ENCODE measurements at regions not wholly inside any gene's neighbourhood (a gene's known extent, or its start where the extent isn't known, plus 50 kb on each side); places are given as distances from the start of the nearest gene placed in this dataset.

DNA sequence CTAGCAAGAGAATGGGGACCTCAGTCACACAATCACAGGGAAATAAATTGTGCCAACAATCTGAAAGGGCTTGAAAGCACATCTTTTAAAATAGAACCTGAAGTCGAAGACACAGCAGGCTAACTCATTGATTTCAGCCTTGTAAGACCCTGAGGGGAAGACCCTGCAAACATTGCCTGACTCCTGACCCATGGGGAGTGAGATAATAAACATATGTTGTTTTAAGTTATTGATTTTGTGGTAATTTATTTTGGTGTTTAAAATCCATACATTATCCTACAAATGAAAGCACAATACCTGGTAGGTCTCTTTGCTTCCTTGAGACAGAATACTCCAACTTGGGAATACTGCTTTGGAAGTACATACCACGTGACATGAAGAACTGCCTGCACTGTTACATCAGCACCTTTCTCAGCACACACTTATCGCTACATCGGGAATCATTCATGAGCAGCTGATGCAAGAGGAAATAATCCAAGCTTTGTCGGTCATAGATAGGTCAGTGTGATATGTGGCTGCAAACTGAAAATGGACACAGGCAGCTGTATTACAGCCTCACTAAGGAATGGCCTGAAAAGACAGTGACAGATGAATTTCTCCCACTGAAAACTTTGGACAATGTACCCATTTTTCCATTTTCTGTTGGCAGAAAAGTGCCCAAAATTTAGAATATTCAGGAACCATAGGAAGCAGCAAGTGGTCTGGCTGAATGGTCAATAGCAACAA is 494.5 kb upstream of the MAP2 start:
- Mint-ChIP-seq H3K27ac (no peak overlapping the region), H3K9me3 (no peaks in the 10 kb centered on the region), H3K27me3 (ENCODE audit: low read depth) (no peaks in the 10 kb centered on the region), H3K36me3 (ENCODE audit: low read depth) (no peaks in the 10 kb centered on the region), H3K4me3 (no peak overlapping the region), H3K4me1 (ENCODE audit: low read depth) (no peaks in the 10 kb centered on the region)
- no peak for DNase-seq (ENCODE audit: low spot score)

GRCh38 chr2:208929894-208930427 is 493.9 kb upstream of the MAP2 start:
- H3K9me3 Mint-ChIP-seq, result no peaks in the 10 kb centered on the region
- H3K4me3 Mint-ChIP-seq, result no peak overlapping the region
- no peaks in the 10 kb centered on the region for H3K36me3 Mint-ChIP-seq (ENCODE audit: low read depth)
- no peaks in the 10 kb centered on the region for H3K27me3 Mint-ChIP-seq (ENCODE audit: low read depth)
- no peaks in the 10 kb centered on the region for H3K4me1 Mint-ChIP-seq (ENCODE audit: low read depth)
- no peak overlapping the region for H3K27ac Mint-ChIP-seq
- DNase-seq (ENCODE audit: low spot score), result no peak

- no peaks in the 10 kb centered on the region for H3K9me3 Mint-ChIP-seq
- no peaks in the 10 kb centered on the region for H3K36me3 Mint-ChIP-seq (ENCODE audit: low read depth)
- H3K4me1 Mint-ChIP-seq (ENCODE audit: low read depth), result no peaks in the 10 kb centered on the region
- no peak for DNase-seq (ENCODE audit: low spot score)
- no peak overlapping the region for H3K27ac Mint-ChIP-seq
- H3K4me3 Mint-ChIP-seq, result no peak overlapping the region
- no peaks in the 10 kb centered on the region for H3K27me3 Mint-ChIP-seq (ENCODE audit: low read depth)
Measured at GRCh38 chr2:208935531-208935930, 488.3 kb upstream of the MAP2 start.

DNA sequence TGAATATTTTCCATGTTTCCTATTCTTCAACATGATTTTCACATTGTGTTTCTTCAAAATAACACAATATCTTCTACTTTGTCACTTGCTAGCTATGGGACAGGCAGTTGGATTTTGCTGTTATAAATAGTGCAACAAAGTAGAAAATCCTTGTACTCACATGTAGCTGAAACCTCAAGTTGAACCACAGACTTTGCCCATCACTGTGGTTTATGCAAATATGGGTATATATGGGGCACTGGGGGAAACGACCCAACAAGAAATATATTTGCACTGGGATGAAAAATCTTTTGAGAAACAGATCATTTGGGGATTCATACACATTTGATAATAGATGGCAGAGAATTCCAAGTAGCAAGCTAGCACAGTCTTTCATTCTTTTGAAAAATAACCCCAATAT is 486.3 kb upstream of the MAP2 start:
- Mint-ChIP-seq H3K36me3 (ENCODE audit: low read depth) (no peaks in the 10 kb centered on the region), H3K27ac (no peak overlapping the region), H3K4me1 (ENCODE audit: low read depth) (no peaks in the 10 kb centered on the region), H3K9me3 (no peaks in the 10 kb centered on the region), H3K4me3 (no peak overlapping the region), H3K27me3 (ENCODE audit: low read depth) (no peaks in the 10 kb centered on the region)
- DNase-seq (ENCODE audit: low spot score), result no peak

DNA sequence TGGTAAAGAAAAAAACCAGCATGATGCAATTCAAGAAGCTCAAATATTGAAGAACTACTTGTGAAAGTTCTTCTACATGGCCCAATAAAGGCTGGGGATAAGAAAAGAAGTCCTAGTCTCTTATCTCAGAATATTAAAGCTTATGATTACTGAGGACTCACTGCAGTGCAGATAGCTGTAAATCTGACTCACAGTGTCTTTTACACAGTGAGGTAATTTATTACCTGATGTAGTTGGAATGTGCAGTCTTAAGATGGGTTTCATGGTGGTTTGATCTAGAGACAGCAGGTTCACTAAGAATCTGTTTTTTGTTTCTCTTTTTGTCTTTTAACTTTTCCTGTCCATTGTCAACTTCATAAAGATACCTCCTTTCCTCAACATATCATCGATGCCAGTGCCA is 484.0 kb upstream of the MAP2 start:
- no peaks in the 10 kb centered on the region for H3K27me3 Mint-ChIP-seq (ENCODE audit: low read depth)
- no peak overlapping the region for H3K4me3 Mint-ChIP-seq
- no peaks in the 10 kb centered on the region for H3K4me1 Mint-ChIP-seq (ENCODE audit: low read depth)
- DNase-seq (ENCODE audit: low spot score), result no peak
- no peaks in the 10 kb centered on the region for H3K36me3 Mint-ChIP-seq (ENCODE audit: low read depth)
- H3K27ac Mint-ChIP-seq, result no peak overlapping the region
- no peaks in the 10 kb centered on the region for H3K9me3 Mint-ChIP-seq

- Mint-ChIP-seq H3K4me1 (ENCODE audit: low read depth) (no peaks in the 10 kb centered on the region), H3K4me3 (no peak overlapping the region), H3K27ac (no peak overlapping the region), H3K9me3 (no peaks in the 10 kb centered on the region), H3K27me3 (ENCODE audit: low read depth) (no peaks in the 10 kb centered on the region), H3K36me3 (ENCODE audit: low read depth) (no peaks in the 10 kb centered on the region)
- DNase-seq (ENCODE audit: low spot score), result no peak
Measured at GRCh38 chr2:208945719-208946256, 478.1 kb upstream of the MAP2 start.

DNA sequence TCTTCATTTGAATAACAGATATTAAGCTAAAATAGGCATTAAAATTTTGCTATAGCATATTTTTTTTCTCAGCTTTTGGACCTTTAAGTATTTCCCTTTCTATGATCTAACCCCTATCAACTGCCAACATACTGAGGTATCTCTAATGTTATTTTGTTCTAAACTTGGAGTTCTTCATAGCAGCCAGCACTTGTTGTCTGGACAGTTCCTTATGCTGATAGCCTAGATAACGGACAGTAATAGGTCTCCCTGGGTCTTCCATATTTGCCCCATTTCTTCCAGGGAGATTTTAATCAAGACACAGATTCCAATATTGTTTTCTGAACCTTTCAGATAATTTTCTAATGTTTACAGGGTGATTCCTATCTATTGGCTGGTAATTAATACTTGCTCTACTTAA is 475.8 kb upstream of the MAP2 start:
- Mint-ChIP-seq H3K36me3 (ENCODE audit: low read depth) (no peaks in the 10 kb centered on the region), H3K4me1 (ENCODE audit: low read depth) (no peaks in the 10 kb centered on the region), H3K27me3 (ENCODE audit: low read depth) (no peaks in the 10 kb centered on the region), H3K27ac (no peak overlapping the region), H3K9me3 (no peaks in the 10 kb centered on the region), H3K4me3 (no peak overlapping the region)
- DNase-seq (ENCODE audit: low spot score), result no peak

DNA sequence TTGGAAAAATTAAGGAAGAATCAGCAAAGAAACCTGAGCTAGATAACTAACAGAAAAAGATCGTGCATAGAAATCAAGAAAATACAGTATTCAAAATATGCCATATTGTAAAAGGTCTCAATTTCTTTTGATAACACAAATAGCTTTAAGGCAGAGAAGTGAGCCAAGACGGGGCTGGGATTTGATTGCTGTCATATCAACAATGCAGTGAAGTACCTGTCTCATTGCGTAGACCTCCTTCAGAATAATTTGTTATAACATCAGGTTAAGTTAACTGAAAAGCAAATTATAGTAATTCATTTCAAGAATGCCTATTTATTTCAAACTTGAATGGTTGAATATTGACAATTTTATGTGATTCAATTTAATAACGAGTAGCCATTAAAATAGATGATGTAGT is 453.8 kb upstream of the MAP2 start:
- peaks cover 3% of the 10 kb centered on the region for H3K9me3 Mint-ChIP-seq
- no peaks in the 10 kb centered on the region for H3K4me1 Mint-ChIP-seq (ENCODE audit: low read depth)
- no peaks in the 10 kb centered on the region for H3K27me3 Mint-ChIP-seq (ENCODE audit: low read depth)
- H3K27ac Mint-ChIP-seq, result no peak overlapping the region
- no peak overlapping the region for H3K4me3 Mint-ChIP-seq
- DNase-seq (ENCODE audit: low spot score), result no peak
- H3K36me3 Mint-ChIP-seq (ENCODE audit: low read depth), result no peaks in the 10 kb centered on the region

- Mint-ChIP-seq H3K27me3 (ENCODE audit: low read depth) (no peaks in the 10 kb centered on the region), H3K9me3 (no peaks in the 10 kb centered on the region), H3K4me1 (ENCODE audit: low read depth) (no peaks in the 10 kb centered on the region), H3K36me3 (ENCODE audit: low read depth) (no peaks in the 10 kb centered on the region), H3K4me3 (no peak overlapping the region), H3K27ac (no peak overlapping the region)
- no peak for DNase-seq (ENCODE audit: low spot score)
Measured at GRCh38 chr2:208977582-208977981, 446.3 kb upstream of the MAP2 start.

- Mint-ChIP-seq H3K4me3 (no peak overlapping the region), H3K4me1 (ENCODE audit: low read depth) (no peaks in the 10 kb centered on the region), H3K27me3 (ENCODE audit: low read depth) (no peaks in the 10 kb centered on the region), H3K9me3 (no peaks in the 10 kb centered on the region), H3K36me3 (ENCODE audit: low read depth) (no peaks in the 10 kb centered on the region), H3K27ac (no peak overlapping the region)
- DNase-seq (ENCODE audit: low spot score), result no peak
Measured at GRCh38 chr2:208978946-208979345, 444.9 kb upstream of the MAP2 start.

GRCh38 chr2:208980321-208980720 is 443.5 kb upstream of the MAP2 start:
- Mint-ChIP-seq H3K27me3 (ENCODE audit: low read depth) (no peaks in the 10 kb centered on the region), H3K36me3 (ENCODE audit: low read depth) (no peaks in the 10 kb centered on the region), H3K4me1 (ENCODE audit: low read depth) (no peaks in the 10 kb centered on the region), H3K9me3 (no peaks in the 10 kb centered on the region), H3K27ac (no peak overlapping the region), H3K4me3 (no peak overlapping the region)
- DNase-seq (ENCODE audit: low spot score), result no peak

DNA sequence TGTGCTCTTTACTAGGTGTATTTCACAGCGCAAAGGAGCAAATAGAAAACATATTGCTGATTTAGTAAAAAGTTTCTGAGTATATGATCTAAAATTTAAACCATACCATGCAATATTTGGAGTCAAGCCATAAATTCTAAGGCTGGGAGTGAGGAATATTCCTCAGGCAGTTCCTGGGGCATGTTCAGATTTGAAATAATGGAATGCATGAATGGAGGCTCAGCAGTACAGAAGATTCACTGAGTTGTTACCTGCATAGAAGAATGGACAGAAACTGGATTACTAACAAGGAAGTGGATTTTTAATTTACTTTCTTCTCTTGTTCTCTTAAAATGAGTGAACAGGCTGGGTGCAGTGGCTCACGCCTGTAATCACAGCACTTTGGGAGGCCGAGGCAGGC is 441.0 kb upstream of the MAP2 start:
- DNase-seq (ENCODE audit: low spot score), result no peak
- Mint-ChIP-seq H3K9me3 (no peaks in the 10 kb centered on the region), H3K4me3 (no peak overlapping the region), H3K27me3 (ENCODE audit: low read depth) (no peaks in the 10 kb centered on the region), H3K4me1 (ENCODE audit: low read depth) (no peaks in the 10 kb centered on the region), H3K27ac (no peak overlapping the region), H3K36me3 (ENCODE audit: low read depth) (no peaks in the 10 kb centered on the region)

DNA sequence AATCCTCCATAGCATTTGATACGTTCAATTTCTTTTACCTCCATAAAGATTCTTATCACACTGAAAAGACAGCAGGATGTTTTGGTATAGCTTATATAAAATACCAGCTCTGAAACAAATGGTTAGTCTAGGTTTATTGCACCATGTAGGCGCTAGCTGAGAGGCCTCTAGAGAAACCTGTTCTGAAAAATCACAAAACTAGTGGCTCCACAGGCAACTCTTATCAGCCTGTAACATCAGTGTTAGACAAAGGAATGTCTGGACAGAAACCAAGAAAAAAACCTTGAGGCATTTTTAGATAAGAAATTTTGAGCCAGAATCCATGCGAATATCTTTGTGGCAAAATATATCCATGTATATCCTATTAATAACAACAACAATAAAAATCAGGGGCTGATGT is 440.4 kb upstream of the MAP2 start:
- Mint-ChIP-seq H3K4me1 (ENCODE audit: low read depth) (no peaks in the 10 kb centered on the region), H3K36me3 (ENCODE audit: low read depth) (no peaks in the 10 kb centered on the region), H3K27me3 (ENCODE audit: low read depth) (no peaks in the 10 kb centered on the region), H3K9me3 (no peaks in the 10 kb centered on the region), H3K4me3 (no peak overlapping the region), H3K27ac (no peak overlapping the region)
- no peak for DNase-seq (ENCODE audit: low spot score)

DNA sequence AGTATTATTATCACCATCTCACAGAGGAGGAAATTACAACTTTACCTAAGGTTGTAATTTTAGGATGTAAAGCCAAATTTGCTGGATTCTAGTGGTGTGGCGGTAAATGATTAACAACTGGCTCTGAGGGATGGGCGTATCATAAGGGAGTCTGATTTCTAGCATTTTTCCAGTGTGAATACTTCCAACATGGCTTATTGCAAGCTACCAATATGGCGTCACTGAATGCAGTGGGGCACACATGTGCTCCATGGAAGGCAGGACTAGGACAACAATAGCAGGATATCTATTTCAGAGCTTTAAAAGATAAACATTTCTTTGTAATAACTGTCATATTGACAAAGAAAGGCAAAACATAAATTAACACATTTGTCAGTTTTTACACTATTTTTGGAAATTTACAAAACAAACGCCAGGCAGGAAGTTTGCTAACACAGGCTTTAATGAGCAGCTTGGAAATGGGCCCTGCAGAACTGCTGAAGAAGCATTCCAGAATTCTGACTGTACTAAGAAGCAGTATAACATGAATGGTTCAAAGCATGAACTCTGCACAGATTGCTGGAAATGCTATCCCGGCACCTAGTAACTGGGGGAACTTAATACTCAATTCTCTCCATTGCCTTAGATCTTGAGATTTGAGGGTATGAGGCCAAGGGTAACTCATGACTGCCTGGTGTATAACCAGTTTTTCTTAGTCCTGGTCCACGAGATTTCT is 439.3 kb upstream of the MAP2 start:
- Mint-ChIP-seq H3K36me3 (ENCODE audit: low read depth) (no peaks in the 10 kb centered on the region), H3K27me3 (ENCODE audit: low read depth) (no peaks in the 10 kb centered on the region), H3K4me1 (ENCODE audit: low read depth) (no peaks in the 10 kb centered on the region), H3K4me3 (no peak overlapping the region), H3K27ac (no peak overlapping the region), H3K9me3 (no peaks in the 10 kb centered on the region)
- no peak for DNase-seq (ENCODE audit: low spot score)

Data from T-helper 2 cell treated with Interferon-gamma antibody and Interleukin-4, amounts not matched to agents 5 μg/mL and 100 μg/mL, for 36 hours (primary cell).